ENCODE measurements at regions not wholly inside any gene's neighbourhood (a gene's known extent, or its start where the extent isn't known, plus 50 kb on each side); places are given as distances from the start of the nearest gene placed in this dataset.
A peak's percentile ranks its signal among the peaks of the same experiment; 100 is the strongest.

DNA sequence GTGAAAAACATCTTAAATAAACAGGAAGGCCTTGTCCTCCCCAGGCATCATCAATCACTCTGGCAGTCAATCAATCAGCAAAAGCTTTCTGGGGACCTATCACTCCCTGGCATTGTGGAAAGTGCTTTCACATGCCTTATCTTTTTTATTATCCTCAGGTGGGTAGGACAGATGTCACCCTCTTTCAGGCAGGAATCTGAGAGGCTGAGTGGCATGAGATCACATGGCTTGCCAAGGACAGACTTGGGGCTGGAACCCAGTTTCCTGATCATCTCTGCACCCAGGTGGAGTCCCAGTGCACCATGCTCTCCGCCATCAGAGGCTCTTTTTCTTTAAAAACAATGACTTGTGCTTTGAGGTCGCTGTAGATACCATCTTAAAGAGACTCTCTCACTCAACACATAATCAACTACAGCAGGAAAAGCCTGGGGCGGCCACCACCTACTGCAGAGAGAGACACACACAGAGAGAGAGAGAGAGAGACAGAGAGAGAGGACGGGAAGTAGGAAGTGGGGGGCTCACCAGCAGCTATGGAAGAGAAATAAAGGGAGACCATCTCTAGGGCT is 282.7 kb downstream of the PTTG2 start (continued):
- TF ChIP-seq, protein P1, sequence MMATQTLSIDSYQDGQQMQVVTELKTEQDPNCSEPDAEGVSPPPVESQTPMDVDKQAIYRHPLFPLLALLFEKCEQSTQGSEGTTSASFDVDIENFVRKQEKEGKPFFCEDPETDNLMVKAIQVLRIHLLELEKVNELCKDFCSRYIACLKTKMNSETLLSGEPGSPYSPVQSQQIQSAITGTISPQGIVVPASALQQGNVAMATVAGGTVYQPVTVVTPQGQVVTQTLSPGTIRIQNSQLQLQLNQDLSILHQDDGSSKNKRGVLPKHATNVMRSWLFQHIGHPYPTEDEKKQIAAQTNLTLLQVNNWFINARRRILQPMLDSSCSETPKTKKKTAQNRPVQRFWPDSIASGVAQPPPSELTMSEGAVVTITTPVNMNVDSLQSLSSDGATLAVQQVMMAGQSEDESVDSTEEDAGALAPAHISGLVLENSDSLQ (IDR thresholded peaks at IDR 0.05) = peak; percentile 97
- TF ChIP-seq MAZ (CRISPR knock-in tag; conservative IDR thresholded peaks at IDR 0.05 in 1 of 2, IDR thresholded peaks at IDR 0.05 in 1 of 2) (peak in 1 of 2 experiments; percentile 32; a peak in 2 of 4 replicates), SLC30A9 (CRISPR knock-in tag; IDR thresholded peaks at IDR 0.05) (no peak), KDM1A (IDR thresholded peaks at IDR 0.05) (peak; percentile 63 to 75; a peak in 3 of 4 replicates), ATF7 (IDR thresholded peaks at IDR 0.05) (peak; percentile 72), HMGN3 (IDR thresholded peaks at IDR 0.05; ENCODE audit: borderline replicate concordance, extremely low read depth, insufficient read length, low read depth, low read length) (no peak), BCL6 (CRISPR knock-in tag; IDR thresholded peaks at IDR 0.05) (no peak), NCOA1 (IDR thresholded peaks at IDR 0.05; ENCODE audit: low read depth) (peak; percentile 23; the same call in 1 of the 2 replicates), CBFA2T3 (IDR thresholded peaks at IDR 0.05) (peak; percentile 84), BRD9 (IDR thresholded peaks at IDR 0.05; ENCODE audit: low read depth, partially characterized antibody) (no peak)
- TF ChIP-seq, protein P2, sequence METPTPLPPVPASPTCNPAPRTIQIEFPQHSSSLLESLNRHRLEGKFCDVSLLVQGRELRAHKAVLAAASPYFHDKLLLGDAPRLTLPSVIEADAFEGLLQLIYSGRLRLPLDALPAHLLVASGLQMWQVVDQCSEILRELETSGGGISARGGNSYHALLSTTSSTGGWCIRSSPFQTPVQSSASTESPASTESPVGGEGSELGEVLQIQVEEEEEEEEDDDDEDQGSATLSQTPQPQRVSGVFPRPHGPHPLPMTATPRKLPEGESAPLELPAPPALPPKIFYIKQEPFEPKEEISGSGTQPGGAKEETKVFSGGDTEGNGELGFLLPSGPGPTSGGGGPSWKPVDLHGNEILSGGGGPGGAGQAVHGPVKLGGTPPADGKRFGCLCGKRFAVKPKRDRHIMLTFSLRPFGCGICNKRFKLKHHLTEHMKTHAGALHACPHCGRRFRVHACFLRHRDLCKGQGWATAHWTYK (CRISPR knock-in tag; IDR thresholded peaks at IDR 0.05) = no peak
- TF ChIP-seq, protein P3, sequence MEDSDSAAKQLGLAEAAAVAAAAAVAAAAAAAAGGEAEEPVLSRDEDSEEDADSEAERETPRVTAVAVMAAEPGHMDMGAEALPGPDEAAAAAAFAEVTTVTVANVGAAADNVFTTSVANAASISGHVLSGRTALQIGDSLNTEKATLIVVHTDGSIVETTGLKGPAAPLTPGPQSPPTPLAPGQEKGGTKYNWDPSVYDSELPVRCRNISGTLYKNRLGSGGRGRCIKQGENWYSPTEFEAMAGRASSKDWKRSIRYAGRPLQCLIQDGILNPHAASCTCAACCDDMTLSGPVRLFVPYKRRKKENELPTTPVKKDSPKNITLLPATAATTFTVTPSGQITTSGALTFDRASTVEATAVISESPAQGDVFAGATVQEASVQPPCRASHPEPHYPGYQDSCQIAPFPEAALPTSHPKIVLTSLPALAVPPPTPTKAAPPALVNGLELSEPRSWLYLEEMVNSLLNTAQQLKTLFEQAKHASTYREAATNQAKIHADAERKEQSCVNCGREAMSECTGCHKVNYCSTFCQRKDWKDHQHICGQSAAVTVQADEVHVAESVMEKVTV (CRISPR knock-in tag; IDR thresholded peaks at IDR 0.05) = peak; percentile 33; the same call in 1 of the 2 replicates
- TF ChIP-seq, protein P4, sequence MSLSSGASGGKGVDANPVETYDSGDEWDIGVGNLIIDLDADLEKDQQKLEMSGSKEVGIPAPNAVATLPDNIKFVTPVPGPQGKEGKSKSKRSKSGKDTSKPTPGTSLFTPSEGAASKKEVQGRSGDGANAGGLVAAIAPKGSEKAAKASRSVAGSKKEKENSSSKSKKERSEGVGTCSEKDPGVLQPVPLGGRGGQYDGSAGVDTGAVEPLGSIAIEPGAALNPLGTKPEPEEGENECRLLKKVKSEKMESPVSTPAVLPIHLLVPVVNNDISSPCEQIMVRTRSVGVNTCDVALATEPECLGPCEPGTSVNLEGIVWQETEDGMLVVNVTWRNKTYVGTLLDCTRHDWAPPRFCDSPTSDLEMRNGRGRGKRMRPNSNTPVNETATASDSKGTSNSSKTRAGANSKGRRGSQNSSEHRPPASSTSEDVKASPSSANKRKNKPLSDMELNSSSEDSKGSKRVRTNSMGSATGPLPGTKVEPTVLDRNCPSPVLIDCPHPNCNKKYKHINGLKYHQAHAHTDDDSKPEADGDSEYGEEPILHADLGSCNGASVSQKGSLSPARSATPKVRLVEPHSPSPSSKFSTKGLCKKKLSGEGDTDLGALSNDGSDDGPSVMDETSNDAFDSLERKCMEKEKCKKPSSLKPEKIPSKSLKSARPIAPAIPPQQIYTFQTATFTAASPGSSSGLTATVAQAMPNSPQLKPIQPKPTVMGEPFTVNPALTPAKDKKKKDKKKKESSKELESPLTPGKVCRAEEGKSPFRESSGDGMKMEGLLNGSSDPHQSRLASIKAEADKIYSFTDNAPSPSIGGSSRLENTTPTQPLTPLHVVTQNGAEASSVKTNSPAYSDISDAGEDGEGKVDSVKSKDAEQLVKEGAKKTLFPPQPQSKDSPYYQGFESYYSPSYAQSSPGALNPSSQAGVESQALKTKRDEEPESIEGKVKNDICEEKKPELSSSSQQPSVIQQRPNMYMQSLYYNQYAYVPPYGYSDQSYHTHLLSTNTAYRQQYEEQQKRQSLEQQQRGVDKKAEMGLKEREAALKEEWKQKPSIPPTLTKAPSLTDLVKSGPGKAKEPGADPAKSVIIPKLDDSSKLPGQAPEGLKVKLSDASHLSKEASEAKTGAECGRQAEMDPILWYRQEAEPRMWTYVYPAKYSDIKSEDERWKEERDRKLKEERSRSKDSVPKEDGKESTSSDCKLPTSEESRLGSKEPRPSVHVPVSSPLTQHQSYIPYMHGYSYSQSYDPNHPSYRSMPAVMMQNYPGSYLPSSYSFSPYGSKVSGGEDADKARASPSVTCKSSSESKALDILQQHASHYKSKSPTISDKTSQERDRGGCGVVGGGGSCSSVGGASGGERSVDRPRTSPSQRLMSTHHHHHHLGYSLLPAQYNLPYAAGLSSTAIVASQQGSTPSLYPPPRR (CRISPR knock-in tag; IDR thresholded peaks at IDR 0.05; ENCODE audit: borderline replicate concordance) = 0 out of 2 replicates have a peak, but pooled peaks have one; percentile 69

Data from K562 (cell line).